Spleen (tissue), 11 donors: ENCODE measurements at regions not wholly inside any gene's neighbourhood (a gene's known extent, or its start where the extent isn't known, plus 50 kb on each side); places are given as distances from the start of the nearest gene placed in this dataset.
"Not testable (repeated sequence)": the region's sequence is repeated elsewhere in the genome, so short reads cannot be mapped to it uniquely, and the experiment has no call there.

ENCODE experiments used
- DNase-seq: peaks from one replicate; pipeline ENCODE4 v3.0.0-alpha.2; 2020
- H3K27ac ChIP-seq, 8 donors: fragments of 200-600 bp; sonication (generic) in 7 of 8; 1 replicate in 4 of 8; 2 replicates in 4 of 8; pipeline versions ENCODE4 v1.5.0 to v1.8.0; 2016 to 2021; ENCODE audit warnings: inconsistent platforms in 4 of 8, mild to moderate bottlenecking in 4 of 8, moderate library complexity in 1 of 8
- H3K27me3 ChIP-seq, 7 donors: fragments of 200-600 bp; sonication (generic) in 6 of 7; replicated peaks in 1 of 7; 1 replicate in 4 of 7; 2 replicates in 3 of 7; pipeline versions ENCODE4 v1.5.0 to v1.8.0; 2016 to 2021; ENCODE audit warnings: inconsistent platforms in 3 of 7, mild to moderate bottlenecking in 1 of 7
- H3K36me3 ChIP-seq, 6 donors: fragments of 200-600 bp; sonication (generic) in 5 of 6; 1 replicate in 4 of 6; 2 replicates in 2 of 6; pipeline versions ENCODE4 v1.5.0 to v1.8.0; 2016 to 2021; ENCODE audit warnings: inconsistent platforms in 2 of 6
- H3K4me1 ChIP-seq, 6 donors: fragments of 200-600 bp; sonication (generic) in 5 of 6; 1 replicate in 3 of 6; 2 replicates in 3 of 6; pipeline versions ENCODE4 v1.5.0 to v1.8.0; 2016 to 2021; ENCODE audit warnings: inconsistent platforms in 3 of 6
- H3K4me3 ChIP-seq, 8 donors: fragments of 200-600 bp; sonication (generic) in 7 of 8; 1 replicate in 4 of 8; 2 replicates in 4 of 8; pipeline versions ENCODE4 v1.5.0 to v1.8.0; 2016 to 2021; ENCODE audit warnings: inconsistent platforms in 4 of 8, mild to moderate bottlenecking in 4 of 8, moderate library complexity in 2 of 8
- H3K9me3 ChIP-seq, 8 donors: fragments of 200-600 bp; sonication (generic) in 7 of 8; 1 replicate in 4 of 8; 2 replicates in 4 of 8; pipeline versions ENCODE4 v1.5.0 to v1.8.0; 2016 to 2021; ENCODE audit warnings: inconsistent platforms in 4 of 8
- CTCF ChIP-seq, 11 experiments: fragments of 200-600 bp in 7 of 11; fragments of 450-650 bp in 4 of 11; sonication (generic) in 4 of 11; IDR thresholded peaks in 8 of 11; conservative IDR thresholded peaks in 3 of 11; 1 replicate in 7 of 11; 2 replicates in 4 of 11; pipeline versions ENCODE4 v1.4.0 to v1.8.0; 2016 to 2021; ENCODE audit warnings: antibody characterized with exemption in 11 of 11, inconsistent platforms in 4 of 11, mild to moderate bottlenecking in 1 of 11
- POLR2A ChIP-seq, 3 donors: fragments of 450-650 bp; IDR thresholded peaks; one replicate each; pipeline ENCODE4 v1.5.1; 2017; ENCODE audit warnings: antibody characterized with exemption in 3 of 3, mild to moderate bottlenecking in 1 of 3
- POLR2AphosphoS5 ChIP-seq, 3 donors: sonication (generic); formaldehyde crosslinking; IDR thresholded peaks; one replicate each; pipeline ENCODE4 v1.5.1; 2017; ENCODE audit warnings: antibody characterized with exemption in 3 of 3
- WGBS, 5 donors: extraction: QIAGEN DNeasy Blood & Tissue Kit in 3 of 5; methylation state at CpG; one replicate each; pipeline versions ENCODE4 v1.1.5 to v1.1.7; 2013 to 2018; 5-methylcytosine and 5-hydroxymethylcytosine counted together
- intact Hi-C: fragments of 100-400 bp; cut with DNase I; formaldehyde crosslinking; loops from one replicate; pipeline ENCODE4 v1.15.0; 2023; ENCODE audit warnings: low total_unique reads
- donor health status: healthy with polysubstance abuse.
- donor health status: DM: no; HTN: no; CAD: no; lungs with moderate emphysema.
- donor health status: DM: no; HTN: no; CAD: no.
- donor health status: Bipolar disorder and iron deficiency.
- donor health status: healthy.
- donor health status: DM: no; HTN: no; CAD: no.
- donor health status: DM: yes; HTN: yes; CAD: no.

GRCh38 chr1:114035304-114035700 is 56.0 kb downstream of the OLFML3 start:
- 90 to 97% (median 95%) methylated on average over 4 of the region's 4 CpGs for WGBS, 5 donors
- H3K4me1 ChIP-seq, result no peaks in the 10 kb centered on the region
- H3K27ac ChIP-seq, result no peak overlapping the region
- intact Hi-C loops, result no loop called here
- no peaks in the 10 kb centered on the region for H3K36me3 ChIP-seq
- DNase-seq, result no peak
- no peak overlapping the region for H3K4me3 ChIP-seq
- TF ChIP-seq CTCF (IDR thresholded peaks at IDR 0.05 in 8 of 11, conservative IDR thresholded peaks at IDR 0.05 in 3 of 11) (no peak), POLR2AphosphoS5 (IDR thresholded peaks at IDR 0.05) (no peak), POLR2A (IDR thresholded peaks at IDR 0.05) (no peak)
- H3K9me3 ChIP-seq, result no peaks in the 10 kb centered on the region
- no peaks in the 10 kb centered on the region for H3K27me3 ChIP-seq

GRCh38 chr1:114036841-114037630 is 57.8 kb downstream of the OLFML3 start:
- intact Hi-C loops, H3K4me1 ChIP-seq, H3K9me3 ChIP-seq, H3K4me3 ChIP-seq, H3K27ac ChIP-seq, H3K36me3 ChIP-seq, H3K27me3 ChIP-seq, DNase-seq: not testable (repeated sequence)
- WGBS, 5 donors, result 84 to 87% (median 85%) methylated on average over 16 to 17 of the region's 17 CpGs

- intact Hi-C loops, result no loop called here
- TF ChIP-seq POLR2AphosphoS5 (IDR thresholded peaks at IDR 0.05) (no peak), POLR2A (IDR thresholded peaks at IDR 0.05) (no peak), CTCF (IDR thresholded peaks at IDR 0.05 in 8 of 11, conservative IDR thresholded peaks at IDR 0.05 in 3 of 11) (no peak)
Observed at GRCh38 chr1:114037631-114037890, 58.3 kb downstream of the OLFML3 start.

GRCh38 chr1:114037962-114038816 is 58.9 kb downstream of the OLFML3 start:
- Histone ChIP-seq H3K36me3 (no peaks in the 10 kb centered on the region), H3K9me3 (no peaks in the 10 kb centered on the region), H3K27me3 (no peaks in the 10 kb centered on the region), H3K4me1 (no peaks in the 10 kb centered on the region), H3K4me3 (no peak overlapping the region), H3K27ac (no peak overlapping the region)
- intact Hi-C loops, result no loop called here
- WGBS, 5 donors, result 76 to 95% (median 84%) methylated on average over 3 of the region's 3 CpGs
- no peak for DNase-seq
- TF ChIP-seq POLR2AphosphoS5 (IDR thresholded peaks at IDR 0.05) (no peak), CTCF (IDR thresholded peaks at IDR 0.05 in 8 of 11, conservative IDR thresholded peaks at IDR 0.05 in 3 of 11) (no peak), POLR2A (IDR thresholded peaks at IDR 0.05) (no peak)

More at GRCh38 chr1:114037631-114037890, 58.3 kb downstream of the OLFML3 start:
- H3K4me1 ChIP-seq, result no peaks in the 10 kb centered on the region
- no peak for DNase-seq
- H3K36me3 ChIP-seq, result no peaks in the 10 kb centered on the region
- no peak overlapping the region for H3K27ac ChIP-seq
- no peak overlapping the region for H3K4me3 ChIP-seq
- 76 to 94% (median 88%) methylated on average over 2 of the region's 2 CpGs for WGBS, 5 donors
- H3K9me3 ChIP-seq, result no peaks in the 10 kb centered on the region
- no peaks in the 10 kb centered on the region for H3K27me3 ChIP-seq
